HG03342 (cell line): ENCODE measurements at regions not wholly inside any gene's neighbourhood (a gene's known extent, or its start where the extent isn't known, plus 50 kb on each side); places are given as distances from the start of the nearest gene placed in this dataset.
"Not testable (repeated sequence)": the region's sequence is repeated elsewhere in the genome, so short reads cannot be mapped to it uniquely, and the experiment has no call there.

ENCODE experiments used
- ATAC-seq: cut with Tn5 transposase; IDR thresholded peaks from one replicate; pipeline ENCODE4 v1.9.1; 2021; ENCODE audit warnings: mild to moderate bottlenecking, moderate library complexity; ENCODE audit not compliant: unreplicated experiment

DNA sequence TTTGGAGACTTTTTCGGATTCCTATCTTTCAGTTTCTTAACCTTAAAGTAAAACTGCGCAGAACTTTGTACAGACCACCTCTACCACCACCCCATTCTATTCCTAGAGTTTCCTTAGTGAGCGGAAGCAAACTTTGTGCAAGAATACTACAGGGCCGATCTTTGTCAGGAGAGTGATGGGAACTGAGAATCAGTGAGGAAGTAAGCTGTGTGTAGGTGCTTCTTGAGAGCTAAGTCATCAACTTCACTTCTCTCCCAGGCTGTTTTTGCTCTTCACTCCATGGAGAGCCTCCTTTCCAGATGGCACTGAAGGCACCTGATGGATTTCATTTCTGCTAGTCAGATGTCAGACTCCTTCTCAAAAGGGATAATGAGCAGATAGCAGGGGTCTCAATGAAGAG, 127.3 kb downstream of the SPATA31D1 start:
- no peak for ATAC-seq

DNA sequence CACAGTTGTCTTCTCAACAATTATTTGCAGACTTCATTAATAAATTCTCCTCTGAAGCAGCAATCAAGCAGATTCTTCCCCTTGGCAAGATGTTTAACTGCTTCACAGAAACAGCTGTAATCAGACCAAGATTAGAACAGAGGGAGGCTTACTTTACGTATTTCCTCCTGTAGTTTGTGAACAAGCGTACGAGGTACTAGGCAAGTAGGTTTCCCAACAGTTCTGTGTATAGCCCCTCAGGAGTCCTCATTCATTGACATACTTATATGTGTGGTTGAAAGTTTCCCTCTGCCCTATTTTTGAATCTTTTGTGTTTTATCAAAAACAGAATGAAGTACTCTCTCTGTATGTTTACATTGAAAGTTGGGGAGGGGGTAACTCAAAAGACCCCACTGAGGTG, 128.0 kb downstream of the SPATA31D1 start:
- no peak for ATAC-seq

GRCh38 chr9:82117026-82117811, 128.6 kb downstream of the SPATA31D1 start:
- no peak for ATAC-seq

DNA sequence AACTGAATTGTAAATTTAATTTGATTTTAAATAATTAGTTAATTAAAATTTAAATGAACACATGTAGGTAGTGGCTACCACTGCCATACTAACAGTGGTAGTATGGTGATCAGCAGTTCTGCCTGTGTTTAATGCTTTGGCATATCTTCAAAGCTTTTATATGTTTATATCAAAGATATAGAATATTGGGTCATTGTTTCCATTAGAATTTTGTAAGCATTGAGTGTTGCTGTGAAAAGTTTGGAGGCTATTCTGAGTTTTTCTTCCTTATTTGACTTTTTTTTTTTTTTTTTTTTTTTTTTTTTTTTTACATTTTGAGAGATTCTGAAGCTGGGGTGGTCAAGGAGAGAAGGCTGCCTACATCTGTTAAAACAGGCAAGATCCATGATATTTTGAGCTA, 134.2 kb downstream of the SPATA31D1 start:
- ATAC-seq, result no peak

DNA sequence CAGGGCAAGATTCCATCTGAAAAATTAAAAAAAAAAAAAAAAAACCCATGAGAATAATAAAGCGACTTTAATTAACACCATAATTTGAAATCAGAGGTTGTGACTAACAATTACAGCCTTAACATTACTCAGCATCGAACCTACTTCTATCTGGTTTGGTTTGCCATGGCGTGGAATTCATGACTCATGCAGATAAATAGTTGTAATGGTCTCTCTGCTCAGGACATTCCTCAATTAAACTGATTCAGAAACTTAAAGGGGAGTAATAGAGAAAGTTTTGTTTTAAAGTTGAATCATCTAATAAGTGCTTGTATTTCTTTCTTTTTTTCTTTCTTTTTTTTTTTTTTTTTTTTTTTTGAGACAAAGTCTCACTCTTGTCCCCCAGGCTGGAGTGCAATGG, 135.5 kb downstream of the SPATA31D1 start:
- ATAC-seq, result no peak

DNA sequence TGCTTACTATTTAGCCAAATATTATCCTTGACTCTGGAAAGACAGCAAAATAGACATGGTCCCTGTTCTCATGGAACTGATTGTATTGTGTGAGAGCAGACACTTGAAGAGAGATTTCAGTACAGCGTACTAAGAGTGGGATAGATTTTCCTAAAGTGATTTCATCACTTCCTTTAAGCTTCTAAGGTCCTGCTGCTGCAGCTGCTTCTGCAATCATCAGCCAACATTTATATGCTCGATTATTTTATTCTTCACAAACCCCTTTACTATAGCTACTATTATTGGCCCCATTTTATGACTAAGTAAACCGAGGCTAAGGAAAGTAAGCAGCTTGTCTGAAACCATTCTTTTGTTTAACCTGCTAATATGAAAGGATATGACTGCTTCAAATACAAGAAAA, 137.7 kb downstream of the SPATA31D1 start:
- no peak for ATAC-seq

GRCh38 chr9:82127465-82127864, 138.9 kb downstream of the SPATA31D1 start:
- no peak for ATAC-seq

DNA sequence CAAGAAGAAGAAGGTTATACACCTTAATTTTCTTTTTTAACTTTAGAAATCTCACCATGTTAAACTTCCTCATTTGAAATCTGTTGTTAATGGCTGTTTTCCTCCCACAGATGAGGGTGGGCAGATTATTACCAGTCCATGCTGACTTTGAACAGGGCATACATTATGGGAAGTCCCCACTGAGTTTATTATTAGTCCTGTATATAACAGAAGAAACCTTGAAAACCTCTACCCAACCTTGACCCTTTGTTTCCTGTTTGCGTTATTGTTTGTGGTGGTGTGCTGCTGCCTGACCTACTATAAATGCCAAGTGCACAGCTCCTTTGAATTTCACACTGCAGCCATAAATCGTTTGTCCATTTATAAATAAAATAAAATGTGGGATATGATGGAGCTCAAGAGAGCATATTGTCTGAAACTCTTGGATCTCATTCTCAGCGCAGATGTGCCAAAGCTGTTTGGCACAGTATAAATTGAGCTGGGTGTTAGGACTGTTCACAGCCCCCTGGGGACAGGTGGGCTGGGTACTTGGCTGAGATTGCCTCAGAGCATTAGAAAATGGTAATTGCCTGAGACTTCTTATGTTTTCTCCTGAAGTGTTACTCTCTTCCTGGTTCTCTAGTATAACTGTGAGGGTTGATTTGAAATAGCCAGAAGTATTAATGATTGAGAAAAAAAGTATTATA, 139.6 kb downstream of the SPATA31D1 start:
- peak; percentile 93 for ATAC-seq

GRCh38 chr9:82129708-82130107, 141.1 kb downstream of the SPATA31D1 start:
- no peak for ATAC-seq

DNA sequence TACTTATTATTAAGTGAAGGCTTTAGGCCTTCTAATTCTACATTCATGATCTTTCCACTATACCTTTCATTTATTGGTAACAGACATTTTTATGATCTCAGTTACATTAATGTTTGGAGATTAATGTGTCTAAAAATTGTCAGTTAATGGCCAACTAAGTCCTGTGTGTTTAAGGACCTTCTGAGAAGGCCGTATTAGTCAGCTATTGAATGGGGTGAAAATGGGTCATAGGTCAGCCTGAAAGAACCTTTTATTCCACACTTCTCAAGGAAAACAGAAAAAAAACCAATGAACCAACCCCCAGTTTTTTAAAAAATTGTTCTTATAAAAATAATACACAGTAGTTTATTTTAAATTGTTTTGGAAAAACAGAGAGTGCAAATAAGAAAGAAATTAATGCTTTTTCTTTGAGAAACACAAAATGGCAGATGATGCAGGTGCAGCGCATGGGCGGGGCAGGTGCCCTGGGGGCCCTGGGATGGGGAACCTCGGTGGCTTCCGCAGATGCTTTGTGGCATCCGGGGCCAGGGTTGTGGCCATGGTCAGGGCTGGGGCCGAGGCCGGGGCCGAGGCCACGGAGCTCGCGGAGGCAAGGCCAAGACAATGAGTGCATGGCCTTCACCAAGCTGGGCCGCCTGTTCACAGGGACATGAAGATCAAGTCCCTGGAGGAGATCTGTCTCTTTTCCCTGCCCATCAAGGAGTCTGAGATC, 141.9 kb downstream of the SPATA31D1 start:
- ATAC-seq, result no peak

GRCh38 chr9:82131072-82131471, 142.5 kb downstream of the SPATA31D1 start:
- ATAC-seq, result no peak

DNA sequence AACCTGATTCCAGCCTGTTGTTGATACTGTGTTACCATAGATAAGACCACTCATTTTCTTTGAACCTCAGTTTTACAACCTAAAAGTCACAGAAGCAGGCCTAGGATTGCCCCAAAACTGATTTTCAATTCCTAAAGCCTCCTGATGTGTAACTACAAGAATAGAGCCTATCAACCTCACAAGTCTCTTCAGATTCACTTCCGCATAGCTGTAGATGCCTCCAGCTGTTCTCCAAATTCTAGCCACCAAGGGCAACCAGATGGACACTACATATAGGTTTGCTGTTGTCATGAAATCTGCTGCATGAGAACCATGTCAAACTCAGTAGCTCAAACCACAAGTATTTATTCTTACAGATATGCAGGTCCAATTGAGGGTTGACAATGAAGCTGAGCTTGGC, 143.5 kb downstream of the SPATA31D1 start:
- no peak for ATAC-seq

DNA sequence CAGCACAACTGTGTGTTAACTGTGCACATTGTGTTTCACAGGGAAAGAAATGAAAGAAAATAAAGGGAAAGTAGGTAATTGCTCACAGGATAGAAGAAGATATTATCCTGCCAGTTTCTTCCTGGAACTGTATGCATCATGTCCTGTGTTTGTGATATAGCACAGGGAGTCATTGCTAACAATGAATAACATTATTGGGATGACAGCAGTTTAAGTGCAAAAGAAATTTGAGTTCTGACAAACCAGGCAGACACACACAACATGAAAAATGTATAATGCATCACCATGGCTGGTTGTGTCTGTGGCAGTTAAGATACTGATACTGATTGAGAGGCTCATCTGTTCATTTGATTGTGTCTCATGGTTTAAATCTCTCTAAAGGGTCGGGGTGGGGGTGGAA, 145.4 kb downstream of the SPATA31D1 start:
- no peak for ATAC-seq

DNA sequence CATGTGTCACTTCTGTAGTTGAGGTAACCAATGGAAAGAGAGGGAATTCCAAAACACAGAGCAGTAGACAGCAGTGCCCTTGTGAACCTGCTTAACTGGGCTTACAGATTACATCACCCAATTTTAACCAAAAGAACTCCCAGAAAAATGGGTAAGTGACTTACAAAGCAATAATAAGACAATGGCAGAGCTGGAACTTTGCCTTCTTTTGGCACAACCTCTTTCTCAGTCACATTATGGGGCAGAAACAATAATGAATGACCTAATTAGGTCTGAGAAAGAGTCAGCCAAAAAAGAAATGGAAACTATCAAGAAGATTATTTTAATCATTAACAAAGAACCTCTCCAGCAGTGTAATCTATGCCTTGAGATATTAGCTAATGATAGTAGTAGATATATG, 146.5 kb downstream of the SPATA31D1 start:
- no peak for ATAC-seq

DNA sequence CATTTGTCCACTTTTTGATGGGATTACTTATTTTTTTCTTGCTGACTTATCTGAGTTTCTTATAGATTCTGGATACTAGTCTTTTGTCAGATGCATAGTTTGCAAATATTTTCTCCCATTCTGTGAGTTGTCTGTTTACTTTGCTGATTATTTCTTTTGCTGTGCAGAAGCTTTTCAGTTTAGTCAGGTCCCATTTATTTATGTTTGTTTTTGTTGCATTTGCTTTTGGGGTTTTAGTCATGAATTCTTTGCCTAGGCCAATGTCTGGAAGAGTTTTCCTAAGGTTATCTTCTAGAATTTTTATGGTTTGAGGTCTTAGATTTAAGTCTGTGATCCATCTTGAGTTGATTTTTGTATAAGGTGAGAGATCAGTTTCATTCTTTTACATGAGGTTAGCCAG, 149.5 kb downstream of the SPATA31D1 start:
- ATAC-seq, result not testable (repeated sequence)

DNA sequence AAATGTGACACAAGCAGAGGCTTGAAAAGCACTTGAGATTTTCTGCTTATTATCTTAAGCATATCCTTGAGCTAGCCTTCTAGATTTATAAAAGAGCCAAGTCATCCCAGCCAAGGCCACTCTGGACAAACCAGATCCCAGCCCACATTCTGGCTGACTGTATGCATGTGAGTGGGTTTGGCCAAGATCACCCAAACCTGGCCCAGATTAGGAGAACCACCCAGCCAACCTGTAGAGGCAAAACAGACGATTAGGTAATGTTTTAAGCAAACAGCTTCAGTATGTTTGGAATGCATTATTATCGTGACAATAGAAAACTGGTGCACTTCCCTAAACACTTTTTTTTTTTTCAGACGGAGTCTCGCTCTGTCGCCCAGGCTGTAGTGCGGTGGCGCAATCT, 151.9 kb downstream of the SPATA31D1 start:
- no peak for ATAC-seq

DNA sequence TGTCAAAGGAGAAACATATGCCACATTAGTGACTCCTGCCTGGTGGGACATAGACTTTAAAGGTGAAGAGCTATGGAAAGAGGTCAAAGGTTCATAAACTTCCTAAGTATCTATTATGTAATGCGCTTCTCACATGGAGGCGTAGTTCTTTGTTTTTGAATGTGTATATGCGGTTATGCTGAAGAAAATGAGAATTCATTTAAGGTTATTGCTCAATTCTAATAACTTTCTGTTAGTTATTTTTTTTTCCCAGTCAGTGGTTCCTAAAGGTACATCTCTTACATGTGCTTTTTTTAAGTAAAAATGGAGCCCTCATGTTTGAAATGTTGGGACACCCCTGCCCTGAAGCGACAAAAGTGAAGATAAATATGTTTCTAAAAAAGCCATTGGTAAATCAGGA, 156.2 kb downstream of the SPATA31D1 start:
- no peak for ATAC-seq

DNA sequence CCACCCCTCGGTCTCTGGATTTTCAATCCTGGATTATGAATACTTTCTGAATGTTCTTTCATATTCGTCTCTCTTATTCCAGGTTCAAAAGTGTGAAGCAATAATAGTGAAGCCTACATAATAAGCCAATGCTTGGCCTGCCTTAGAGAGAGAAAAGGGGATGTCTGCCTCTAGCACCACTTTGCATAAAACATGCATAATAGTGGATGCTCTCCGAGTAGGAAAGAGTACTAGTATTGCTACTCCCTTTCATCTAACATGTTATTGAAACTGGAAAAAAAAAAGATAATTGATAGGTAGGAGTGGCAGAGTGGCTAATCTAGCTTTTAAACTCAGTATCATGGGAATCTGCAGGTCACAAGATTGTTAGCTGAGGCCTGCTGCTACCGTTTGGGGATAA, 158.1 kb downstream of the SPATA31D1 start:
- no peak for ATAC-seq

GRCh38 chr9:82147798-82148425, 159.3 kb downstream of the SPATA31D1 start:
- ATAC-seq, result no peak

DNA sequence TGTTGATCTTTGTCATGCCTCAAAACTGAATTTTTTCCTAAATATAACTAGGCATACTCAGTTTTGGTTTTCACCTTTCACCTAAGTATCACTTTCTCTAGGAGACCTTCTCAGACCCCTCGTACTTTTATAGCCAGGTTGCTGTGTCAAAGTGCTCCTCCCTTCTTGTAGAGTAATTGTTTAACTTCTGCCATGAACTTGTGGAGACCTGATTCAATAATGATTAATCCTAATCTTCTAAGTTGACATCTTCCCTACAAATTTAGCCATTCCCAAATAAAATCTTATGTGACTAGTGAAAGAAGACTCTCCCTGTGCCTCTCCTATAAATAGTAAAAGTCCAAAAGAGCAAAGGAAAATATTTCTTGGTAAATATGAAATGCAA, 159.8 kb downstream of the SPATA31D1 start:
- no peak for ATAC-seq

DNA sequence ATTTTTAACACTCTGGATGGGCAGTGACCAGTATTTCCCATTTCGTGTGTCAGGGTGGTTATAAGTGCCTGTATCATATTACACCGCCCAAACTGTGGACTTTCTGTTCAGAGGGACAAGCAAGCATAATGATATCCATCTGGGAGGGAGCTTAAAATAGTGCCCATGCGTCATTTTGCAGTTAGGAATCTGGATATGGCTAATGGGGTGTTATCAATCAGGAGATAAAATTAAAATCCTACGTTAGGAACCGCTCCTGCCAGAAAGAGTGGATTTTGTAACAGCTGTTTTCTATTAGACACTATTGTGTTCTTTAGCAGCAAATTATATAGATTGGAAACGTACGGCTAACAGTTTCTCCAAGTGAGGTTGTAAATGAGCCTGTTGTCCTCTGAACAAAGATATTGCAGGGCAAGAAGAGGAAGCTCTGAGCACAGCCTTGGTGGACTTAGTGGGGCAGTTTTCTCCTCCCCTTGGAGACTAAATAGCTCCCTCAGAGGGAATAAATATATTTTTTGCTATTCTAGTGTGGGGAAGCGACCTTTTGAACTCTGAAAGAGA, 160.4 kb downstream of the SPATA31D1 start:
- ATAC-seq, result no peak
